Right atrium auricular region (tissue), 2 donors: ENCODE measurements at regions not wholly inside any gene's neighbourhood (a gene's known extent, or its start where the extent isn't known, plus 50 kb on each side); places are given as distances from the start of the nearest gene placed in this dataset.

ENCODE experiments used
- DNase-seq: peaks from one replicate; pipeline ENCODE4 v3.0.0-alpha.2; 2019; ENCODE audit warnings: low spot score
- H3K27ac ChIP-seq, 2 donors: fragments of 200-600 bp; sonication (generic); 1 replicate in 1 of 2; 2 replicates in 1 of 2; pipeline ENCODE4 v1.5.1; 2016 to 2019
- H3K27me3 ChIP-seq, 2 donors: fragments of 200-600 bp; sonication (generic); one replicate each; pipeline versions ENCODE4 v1.5.1 to v1.6.0; 2017 to 2019
- H3K36me3 ChIP-seq: fragments of 200-600 bp; sonication (generic); one replicate; pipeline ENCODE4 v1.5.1; 2016
- H3K4me1 ChIP-seq, 2 donors: fragments of 200-600 bp; sonication (generic); one replicate each; pipeline versions ENCODE4 v1.5.1 to v1.6.0; 2017 to 2019
- H3K4me3 ChIP-seq, 2 donors: fragments of 200-600 bp; sonication (generic); 1 replicate in 1 of 2; 2 replicates in 1 of 2; pipeline ENCODE4 v1.5.1; 2017 to 2019; ENCODE audit warnings: mild to moderate bottlenecking in 1 of 2, moderate library complexity in 1 of 2
- H3K9me3 ChIP-seq, 2 donors: fragments of 200-600 bp; sonication (generic); one replicate each; pipeline ENCODE4 v1.5.1; 2019
- TF ChIP-seq, protein P1 (sequence below), 2 donors: fragments of 200-600 bp; sonication (generic); IDR thresholded peaks; one replicate each; pipeline ENCODE4 v1.5.1; 2019; ENCODE audit warnings: antibody characterized with exemption in 2 of 2

DNA sequence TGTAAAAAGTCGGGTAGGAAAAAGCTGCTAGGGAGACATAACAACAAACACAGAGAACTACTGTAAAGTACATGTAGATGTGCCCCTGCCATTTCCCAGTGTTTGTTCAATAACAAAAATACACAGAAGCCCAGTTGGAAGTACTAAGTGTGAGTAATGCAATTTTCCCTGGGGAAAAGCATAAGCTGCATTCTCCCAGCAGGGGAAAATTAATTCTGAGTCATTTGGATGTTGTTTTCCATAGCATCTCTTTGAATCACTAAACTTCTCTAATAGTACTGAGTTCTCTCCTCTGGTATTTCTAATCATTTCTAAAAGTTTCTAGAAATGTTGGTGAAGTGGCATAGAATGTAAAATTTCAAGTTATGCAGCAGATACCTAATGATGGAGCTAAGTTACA is 1114.9 kb downstream of the C4orf33 start:
- Histone ChIP-seq H3K9me3 (no peaks in the 10 kb centered on the region), H3K4me3 (no peak overlapping the region), H3K36me3 (no peaks in the 10 kb centered on the region), H3K27ac (no peak overlapping the region), H3K4me1 (no peaks in the 10 kb centered on the region), H3K27me3 (no peaks in the 10 kb centered on the region)
- no peak for DNase-seq
- TF ChIP-seq, protein P1, sequence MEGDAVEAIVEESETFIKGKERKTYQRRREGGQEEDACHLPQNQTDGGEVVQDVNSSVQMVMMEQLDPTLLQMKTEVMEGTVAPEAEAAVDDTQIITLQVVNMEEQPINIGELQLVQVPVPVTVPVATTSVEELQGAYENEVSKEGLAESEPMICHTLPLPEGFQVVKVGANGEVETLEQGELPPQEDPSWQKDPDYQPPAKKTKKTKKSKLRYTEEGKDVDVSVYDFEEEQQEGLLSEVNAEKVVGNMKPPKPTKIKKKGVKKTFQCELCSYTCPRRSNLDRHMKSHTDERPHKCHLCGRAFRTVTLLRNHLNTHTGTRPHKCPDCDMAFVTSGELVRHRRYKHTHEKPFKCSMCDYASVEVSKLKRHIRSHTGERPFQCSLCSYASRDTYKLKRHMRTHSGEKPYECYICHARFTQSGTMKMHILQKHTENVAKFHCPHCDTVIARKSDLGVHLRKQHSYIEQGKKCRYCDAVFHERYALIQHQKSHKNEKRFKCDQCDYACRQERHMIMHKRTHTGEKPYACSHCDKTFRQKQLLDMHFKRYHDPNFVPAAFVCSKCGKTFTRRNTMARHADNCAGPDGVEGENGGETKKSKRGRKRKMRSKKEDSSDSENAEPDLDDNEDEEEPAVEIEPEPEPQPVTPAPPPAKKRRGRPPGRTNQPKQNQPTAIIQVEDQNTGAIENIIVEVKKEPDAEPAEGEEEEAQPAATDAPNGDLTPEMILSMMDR (IDR thresholded peaks at IDR 0.05): no peak

DNA sequence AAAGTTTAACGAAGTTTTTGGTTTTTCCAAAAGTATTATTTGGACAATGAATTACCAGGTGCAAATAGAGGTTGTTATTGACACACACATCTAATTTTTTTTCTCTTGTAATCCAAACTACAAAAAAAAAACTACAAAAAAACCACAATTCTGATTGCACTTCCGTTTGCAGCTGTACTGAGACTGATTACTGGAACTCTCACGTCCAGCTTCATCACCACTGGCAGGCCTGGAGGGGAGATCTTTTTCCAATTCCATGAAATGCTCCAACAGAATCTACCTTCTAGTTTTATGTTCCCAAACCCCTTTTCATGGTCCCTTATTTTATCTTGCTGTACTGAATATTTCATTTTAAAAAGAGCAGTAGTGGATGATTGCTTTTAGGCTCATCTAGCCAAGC is 1118.3 kb downstream of the C4orf33 start:
- Histone ChIP-seq H3K27me3 (no peaks in the 10 kb centered on the region), H3K4me1 (no peaks in the 10 kb centered on the region), H3K27ac (no peak overlapping the region), H3K9me3 (no peaks in the 10 kb centered on the region), H3K4me3 (no peak overlapping the region), H3K36me3 (no peaks in the 10 kb centered on the region)
- no peak for DNase-seq
- TF ChIP-seq, protein P1 (IDR thresholded peaks at IDR 0.05): no peak

DNA sequence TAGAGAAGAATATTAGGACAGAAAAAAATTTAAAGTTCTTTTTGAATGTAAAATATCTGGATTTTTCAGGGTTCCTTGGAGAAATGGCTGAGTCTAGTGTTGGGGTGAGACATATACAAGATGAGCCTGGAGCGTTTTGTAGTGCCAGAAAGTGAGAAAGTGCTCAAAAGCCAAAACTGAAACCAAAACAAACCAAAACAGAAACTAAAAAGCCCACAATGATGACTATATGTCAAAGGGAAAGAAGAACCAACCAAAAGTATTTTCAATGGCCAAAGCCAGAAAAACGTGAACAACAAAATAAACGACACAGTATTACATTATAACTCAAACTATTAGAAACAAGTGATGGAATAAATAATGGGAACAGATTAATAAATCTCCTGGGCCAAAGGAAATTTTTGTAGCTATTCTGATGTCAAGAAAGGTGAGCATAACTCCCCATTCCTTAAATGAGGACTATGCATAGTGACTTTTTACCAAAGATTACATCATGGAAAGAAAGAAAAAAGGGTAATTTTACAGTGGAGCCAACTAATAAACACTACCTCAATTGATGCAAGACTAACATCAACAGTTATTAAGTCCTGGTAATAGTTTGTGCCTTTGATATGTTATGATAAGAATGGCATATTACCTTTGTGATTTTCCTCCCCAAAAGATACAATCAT is 1137.6 kb downstream of the C4orf33 start:
- Histone ChIP-seq H3K36me3 (no peaks in the 10 kb centered on the region), H3K27ac (no peak overlapping the region), H3K4me3 (no peak overlapping the region), H3K27me3 (no peaks in the 10 kb centered on the region), H3K4me1 (no peaks in the 10 kb centered on the region), H3K9me3 (no peaks in the 10 kb centered on the region)
- no peak for DNase-seq
- TF ChIP-seq, protein P1 (IDR thresholded peaks at IDR 0.05): no peak

DNA sequence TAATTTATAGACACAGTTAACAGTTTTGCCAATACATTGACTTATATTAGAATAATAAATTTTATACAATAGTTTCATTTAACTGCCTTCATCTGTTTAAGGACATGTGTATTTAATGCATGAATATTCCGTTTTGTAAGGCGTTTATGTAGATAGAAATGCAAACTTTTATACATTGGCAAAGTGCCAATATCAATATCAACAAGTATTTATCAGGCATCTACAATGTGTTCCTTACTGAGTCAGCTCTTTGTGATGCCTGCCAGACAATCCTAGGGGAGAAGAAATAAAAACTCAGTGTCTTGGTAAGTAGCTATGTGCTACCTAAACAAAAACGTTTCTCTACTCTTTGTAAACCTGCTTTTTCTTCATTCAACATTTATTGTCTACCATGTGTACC is 1142.2 kb downstream of the C4orf33 start:
- Histone ChIP-seq H3K4me3 (no peak overlapping the region), H3K36me3 (no peaks in the 10 kb centered on the region), H3K9me3 (no peaks in the 10 kb centered on the region), H3K27ac (no peak overlapping the region), H3K27me3 (no peaks in the 10 kb centered on the region), H3K4me1 (no peaks in the 10 kb centered on the region)
- no peak for DNase-seq
- TF ChIP-seq, protein P1 (IDR thresholded peaks at IDR 0.05): no peak

DNA sequence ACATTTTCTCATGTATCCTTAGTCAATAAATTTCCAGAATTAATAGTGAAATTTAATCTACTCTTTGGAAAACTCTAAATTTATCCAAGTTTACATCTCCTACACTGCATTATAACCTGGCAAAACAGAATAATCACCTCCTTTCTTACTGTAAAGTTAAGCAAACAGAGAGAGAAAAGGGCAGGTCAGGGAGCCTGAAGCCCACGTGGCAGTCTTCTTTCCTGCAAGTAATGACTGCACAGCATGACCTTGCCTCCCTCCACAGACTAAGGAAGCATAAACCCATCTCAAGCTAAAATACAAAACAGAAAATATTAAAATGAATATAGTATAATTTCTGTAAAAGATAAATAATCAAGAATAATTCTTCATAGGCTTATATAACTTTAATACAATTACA is 1153.0 kb downstream of the C4orf33 start:
- no peak overlapping the region for H3K4me3 ChIP-seq
- TF ChIP-seq, protein P1 (IDR thresholded peaks at IDR 0.05): no peak
- DNase-seq: no peak
- no peaks in the 10 kb centered on the region for H3K9me3 ChIP-seq
- no peaks in the 10 kb centered on the region for H3K36me3 ChIP-seq
- no peaks in the 10 kb centered on the region for H3K4me1 ChIP-seq
- no peak overlapping the region for H3K27ac ChIP-seq
- H3K27me3 ChIP-seq: no peaks in the 10 kb centered on the region

DNA sequence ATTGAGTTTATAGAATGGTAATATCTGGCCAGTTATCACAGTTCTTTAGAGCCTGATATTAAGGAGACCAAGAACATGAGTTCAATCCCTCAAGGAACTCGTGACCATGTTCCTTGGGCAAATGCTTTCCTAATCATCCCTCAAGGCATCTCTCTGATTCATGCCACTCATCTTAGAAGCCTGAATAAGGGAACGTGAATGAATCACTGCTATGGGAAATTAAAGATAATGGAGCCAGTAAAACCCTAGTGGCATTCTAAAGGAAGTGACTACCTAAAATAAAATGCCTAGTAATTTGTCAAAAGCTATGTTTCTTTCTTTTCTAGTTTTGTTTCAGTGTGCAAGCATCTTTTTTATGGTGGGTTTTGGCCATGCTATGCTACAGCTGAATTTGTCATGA is 1161.3 kb downstream of the C4orf33 start:
- no peaks in the 10 kb centered on the region for H3K9me3 ChIP-seq
- no peaks in the 10 kb centered on the region for H3K36me3 ChIP-seq
- no peak for DNase-seq
- no peak overlapping the region for H3K27ac ChIP-seq
- H3K4me3 ChIP-seq: no peak overlapping the region
- no peaks in the 10 kb centered on the region for H3K27me3 ChIP-seq
- TF ChIP-seq, protein P1 (IDR thresholded peaks at IDR 0.05): no peak
- H3K4me1 ChIP-seq: no peaks in the 10 kb centered on the region
